Stimulated activated CD4-positive, alpha-beta T cell treated with anti-CD3 and anti-CD28 coated beads, Interleukin-4, amount 100 ng/mL, for 24 hours (primary cell): ENCODE measurements at regions not wholly inside any gene's neighbourhood (a gene's known extent, or its start where the extent isn't known, plus 50 kb on each side); places are given as distances from the start of the nearest gene placed in this dataset.
"Not testable (repeated sequence)": the region's sequence is repeated elsewhere in the genome, so short reads cannot be mapped to it uniquely, and the experiment has no call there.

Source experiments
- DNase-seq: peaks from one replicate; pipeline ENCODE4 v3.0.0-alpha.2; 2020

DNA sequence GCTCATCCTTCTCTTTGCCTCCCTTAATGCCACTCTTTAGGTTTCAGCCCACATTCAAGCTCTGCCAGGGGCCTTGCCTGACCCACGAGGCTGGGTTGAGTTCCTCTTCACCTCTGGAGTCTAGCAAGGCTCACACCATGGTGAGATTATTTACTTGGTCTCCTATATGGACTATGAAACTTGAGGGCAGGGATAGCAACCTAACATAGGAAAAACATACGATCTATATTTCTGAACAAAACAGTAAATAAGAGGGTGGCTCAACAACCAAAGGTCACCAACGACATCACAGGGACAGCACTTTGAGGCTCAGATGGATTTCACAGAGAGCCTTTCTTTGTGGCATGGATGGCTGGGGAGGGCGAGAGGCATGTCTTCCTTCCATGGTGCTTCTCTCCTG lies 197.0 kb downstream of the MAF start:
- no peak for DNase-seq

DNA sequence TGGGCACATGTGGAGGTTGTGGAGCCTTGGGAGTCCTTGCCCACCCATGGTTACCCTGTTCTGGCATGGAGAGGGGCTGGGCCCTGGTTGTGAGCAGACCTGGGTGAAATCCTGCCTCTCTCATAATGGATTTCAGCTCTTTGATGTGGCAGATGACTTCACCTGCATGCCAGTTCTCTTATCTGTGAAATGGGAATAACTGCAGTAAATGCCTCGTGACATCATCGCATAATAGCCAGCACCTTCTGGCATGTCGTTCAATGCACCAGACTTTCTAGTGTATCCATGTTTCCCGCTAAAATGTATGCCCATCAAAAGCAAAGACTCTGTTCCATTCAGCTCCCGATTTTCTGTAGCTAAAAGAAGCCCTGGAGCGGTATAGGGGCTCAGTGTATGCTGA lies 197.6 kb downstream of the MAF start:
- no peak for DNase-seq

- no peak for DNase-seq
These were observed 198.2 kb downstream of the MAF start for GRCh38 chr16:79402356-79402755.

GRCh38 chr16:79401782-79402181 lies 198.8 kb downstream of the MAF start:
- no peak for DNase-seq

DNA sequence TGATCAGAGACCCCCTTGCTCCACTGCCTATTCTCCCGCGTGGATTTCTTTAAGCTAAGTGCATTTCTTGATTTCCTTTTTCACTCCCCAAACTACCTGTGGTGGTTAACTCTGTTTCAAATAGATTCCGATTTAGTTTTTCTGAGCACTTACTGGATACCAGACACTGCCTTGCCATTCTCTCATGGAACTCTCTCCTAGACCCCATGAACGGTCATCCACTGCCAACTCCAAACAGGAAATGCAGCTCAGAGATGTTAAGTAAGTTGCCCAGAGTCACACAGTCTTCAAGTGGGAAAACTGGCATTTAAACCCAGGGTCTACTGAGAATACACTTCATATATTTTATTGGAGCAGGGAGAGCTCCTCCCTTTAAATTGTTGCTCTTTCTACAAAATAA lies 199.4 kb downstream of the MAF start:
- DNase-seq: no peak

- no peak for DNase-seq
These were observed 199.9 kb downstream of the MAF start for GRCh38 chr16:79400462-79401149.

GRCh38 chr16:79395591-79395990 lies 204.9 kb downstream of the MAF start:
- DNase-seq: no peak

GRCh38 chr16:79394206-79394605 lies 206.3 kb downstream of the MAF start:
- no peak for DNase-seq

GRCh38 chr16:79393564-79393963 lies 207.0 kb downstream of the MAF start:
- no peak for DNase-seq

DNA sequence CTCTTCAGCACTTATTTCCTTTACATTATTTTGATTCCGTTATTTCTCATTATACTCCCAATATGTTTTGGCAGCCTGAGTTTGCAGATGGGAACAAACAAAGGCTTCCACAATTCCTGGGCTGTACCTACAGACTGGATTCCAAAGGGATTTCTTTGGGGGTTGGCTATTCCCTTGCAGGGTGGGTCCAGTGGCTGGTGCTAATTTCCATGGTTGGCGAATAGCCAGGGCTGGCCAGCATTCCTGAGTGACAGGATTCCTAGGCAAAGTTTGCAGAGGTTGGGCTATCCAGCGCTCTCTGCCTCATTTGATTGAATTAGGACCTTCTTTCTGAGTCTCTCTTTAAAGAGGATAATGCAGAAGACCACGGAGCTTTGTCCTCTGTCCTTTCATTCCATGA lies 207.4 kb downstream of the MAF start:
- no peak for DNase-seq

- DNase-seq: no peak
These were observed 208.5 kb downstream of the MAF start for GRCh38 chr16:79392081-79392480.

DNA sequence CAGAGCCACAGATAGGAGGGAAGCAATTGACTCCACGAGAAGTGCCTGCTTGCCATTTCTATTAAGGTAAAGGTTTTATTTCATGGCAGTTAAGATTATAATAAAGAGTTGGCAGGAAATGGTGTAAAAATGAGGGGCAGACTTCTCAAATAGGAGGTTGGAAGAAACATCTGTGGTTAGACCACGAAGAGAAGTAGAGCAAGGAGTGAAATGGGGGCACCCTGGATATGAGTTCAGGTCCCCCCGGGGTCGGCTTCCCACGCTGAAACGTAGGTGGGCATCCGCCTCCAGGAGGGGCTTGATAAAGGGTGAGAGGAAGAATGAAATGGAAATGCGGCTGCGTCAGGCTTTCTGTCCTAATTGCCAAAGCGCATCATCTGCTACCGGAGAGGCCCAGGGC lies 209.1 kb downstream of the MAF start:
- DNase-seq: no peak

- no peak for DNase-seq
These were observed 210.0 kb downstream of the MAF start for GRCh38 chr16:79390481-79391051.

DNA sequence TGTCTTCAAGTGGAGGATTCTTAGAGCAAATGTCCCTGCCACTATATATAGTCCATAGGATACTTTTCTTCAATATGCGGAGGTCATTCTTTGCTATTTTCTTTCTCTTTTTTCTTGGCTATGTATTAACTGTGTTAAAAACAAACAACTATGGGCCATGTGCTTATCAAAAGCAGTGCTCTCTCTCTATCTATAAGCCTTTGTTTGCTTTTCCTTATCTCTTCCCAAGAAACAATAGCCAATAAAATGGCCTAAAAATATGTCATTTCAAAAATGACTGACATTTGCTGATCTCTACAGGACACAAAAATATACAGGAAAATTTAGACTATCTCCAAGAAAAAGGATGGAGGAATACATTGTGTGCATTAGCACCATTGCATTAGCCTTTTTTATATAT lies 212.1 kb downstream of the MAF start:
- DNase-seq: no peak

DNA sequence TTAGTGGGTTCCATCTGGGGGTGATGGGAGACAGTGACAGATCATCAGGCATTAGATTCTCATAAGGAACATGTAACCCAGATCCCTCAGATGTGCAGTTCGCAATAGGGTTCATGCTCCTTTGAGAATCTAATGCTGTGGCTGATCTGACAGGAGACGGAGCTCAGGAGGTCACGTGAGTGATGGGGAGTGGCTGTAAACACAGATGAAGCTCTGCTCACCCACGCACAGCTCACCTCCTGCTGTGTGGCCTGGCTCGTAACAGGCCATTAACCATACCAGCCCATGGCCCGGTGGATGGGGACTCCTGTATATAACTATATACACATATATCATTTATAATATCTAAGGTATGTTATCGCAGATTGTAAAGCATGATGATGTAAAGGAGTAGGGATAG lies 214.2 kb downstream of the MAF start:
- no peak for DNase-seq

- DNase-seq: no peak
These were observed 218.9 kb downstream of the MAF start for GRCh38 chr16:79381603-79382042.

DNA sequence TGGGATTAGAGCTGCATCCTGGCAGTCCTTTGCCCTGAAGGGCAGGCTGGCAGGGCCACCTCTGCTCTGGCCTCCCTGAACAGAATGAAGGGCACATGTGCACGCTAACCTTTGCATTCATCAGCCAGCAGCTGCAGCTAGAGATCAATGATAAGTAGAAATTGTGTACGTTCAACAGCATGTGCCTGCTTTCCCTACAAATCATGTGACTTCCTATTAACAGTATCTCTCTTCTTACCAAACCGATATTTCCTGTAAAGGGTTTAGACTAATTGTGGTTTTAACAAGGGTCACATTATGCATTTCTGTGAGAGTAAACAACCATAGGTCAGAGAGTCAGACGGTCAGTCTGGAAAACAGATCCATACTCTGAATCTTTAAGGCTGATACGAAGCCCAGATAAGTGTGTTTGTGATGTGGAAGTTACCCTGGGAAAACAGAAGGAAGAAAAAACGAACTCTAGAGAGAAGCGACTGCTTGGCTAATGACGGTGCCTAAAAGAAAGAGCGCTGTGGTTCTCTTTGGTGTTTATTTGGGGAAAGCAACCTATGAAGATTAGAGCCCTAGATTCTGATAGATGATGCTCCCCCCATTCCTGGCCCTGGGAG lies 219.4 kb downstream of the MAF start:
- peak; percentile 14 for DNase-seq

GRCh38 chr16:79379095-79379494 lies 221.4 kb downstream of the MAF start:
- no peak for DNase-seq

DNA sequence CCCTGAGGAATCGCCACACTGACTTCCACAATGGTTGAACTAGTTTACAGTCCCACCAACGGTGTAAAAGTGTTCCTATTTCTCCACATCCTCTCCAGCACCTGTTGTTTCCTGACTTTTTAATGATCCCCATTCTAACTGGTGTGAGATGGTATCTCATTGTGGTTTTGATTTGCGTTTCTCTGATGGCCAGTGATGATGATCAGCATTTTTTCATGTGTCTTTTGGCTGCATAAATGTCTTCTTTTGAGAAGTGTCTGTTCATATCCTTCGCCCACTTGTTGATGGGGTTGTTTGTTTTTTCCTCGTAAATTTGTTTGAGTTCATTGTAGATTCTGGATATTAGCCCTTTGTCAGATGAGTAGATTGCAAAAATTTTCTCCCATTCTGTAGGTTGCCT lies 223.5 kb downstream of the MAF start:
- not testable (repeated sequence) for DNase-seq

DNA sequence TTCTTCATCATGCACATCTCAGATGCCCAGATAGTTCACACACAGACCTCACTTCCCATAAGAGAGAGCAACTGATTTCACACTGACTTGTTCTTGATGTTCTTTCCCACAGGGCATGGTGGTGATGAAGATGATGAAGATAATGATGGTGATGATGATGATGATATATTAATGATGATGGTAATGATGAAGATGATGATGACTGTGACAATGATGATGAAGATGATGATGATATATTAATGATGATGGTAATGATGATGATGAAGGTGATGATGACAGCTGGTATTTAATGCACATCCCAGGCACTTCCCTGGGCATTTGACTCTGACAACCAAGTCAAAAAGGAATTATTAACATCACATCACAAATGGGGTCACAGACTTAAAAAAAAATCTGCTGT lies 225.2 kb downstream of the MAF start:
- no peak for DNase-seq

GRCh38 chr16:79372503-79373184 lies 227.9 kb downstream of the MAF start:
- DNase-seq: peak; percentile 47

DNA sequence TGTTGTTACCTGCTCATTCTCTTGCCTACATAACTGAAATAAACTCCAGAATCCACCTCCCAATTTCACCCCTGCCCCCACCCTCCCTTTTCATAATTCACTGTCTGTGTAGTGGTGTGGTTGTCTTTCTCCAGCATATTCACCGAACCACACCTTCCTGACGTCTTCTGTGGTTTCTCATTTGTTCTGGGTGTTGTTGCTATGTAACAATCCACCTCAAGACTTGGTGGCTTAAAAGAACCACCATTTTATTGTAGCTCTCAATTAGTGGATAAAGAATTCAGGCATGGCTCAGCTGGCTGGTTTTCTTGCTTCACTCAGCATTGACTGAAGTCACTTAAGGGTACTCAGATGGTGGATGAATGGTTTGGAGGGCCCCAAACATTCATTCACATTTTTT lies 229.8 kb downstream of the MAF start:
- DNase-seq: no peak

GRCh38 chr16:79369796-79370195 lies 230.7 kb downstream of the MAF start:
- no peak for DNase-seq

- no peak for DNase-seq
These were observed 232.7 kb downstream of the MAF start for GRCh38 chr16:79367822-79368221.
